ENCODE measurements at regions not wholly inside any gene's neighbourhood (a gene's known extent, or its start where the extent isn't known, plus 50 kb on each side); places are given as distances from the start of the nearest gene placed in this dataset.

- WGBS (ENCODE audit: insufficient coverage): no CpG with 5 or more reads among the region's 1 CpG
- no peaks in the 10 kb centered on the region for H3K27me3 ChIP-seq (ENCODE audit: control insufficient read depth in 2 of 2, insufficient read depth in 2 of 2, low read length in 2 of 2)
- H3K9me3 ChIP-seq (replicated peaks in 1 of 2; ENCODE audit: control insufficient read depth in 1 of 2, insufficient read depth in 1 of 2, low read length in 2 of 2): peaks cover 14 to 36% of the 10 kb centered on the region in 2 donors
- Mint-ChIP-seq H3K36me3 (no peaks in the 10 kb centered on the region), H3K4me1 (no peaks in the 10 kb centered on the region), H3K27ac (no peak overlapping the region), H3K4me3 (no peak overlapping the region), H3K27me3 (ENCODE audit: low read depth in 3 of 3) (peaks cover 0 to 5% (median 0%) of the 10 kb centered on the region in 3 donors), H3K9me3 (peaks cover 3 to 8% (median 5%) of the 10 kb centered on the region in 7 donors)
- no peak overlapping the region for H3K9ac ChIP-seq (ENCODE audit: insufficient read depth, low read length, poor library complexity, severe bottlenecking)
- H3K4me1 ChIP-seq (ENCODE audit: control insufficient read depth in 1 of 2, insufficient read depth in 2 of 2, low read length in 2 of 2): no peaks in the 10 kb centered on the region
- intact Hi-C loops (cut with micrococcal nuclease): no loop called here
- no peak overlapping the region for H3K27ac ChIP-seq (ENCODE audit: low read depth in 1 of 2, low read length in 2 of 2)
- TF ChIP-seq CTCF (IDR thresholded peaks at IDR 0.05): no peak
- DNase-seq: no peak
- H3K4me3 ChIP-seq (replicated peaks in 1 of 3; ENCODE audit: low read depth in 2 of 3, low read length in 3 of 3): no peak overlapping the region
- no peak overlapping the region for H3K4me2 ChIP-seq (replicated peaks; ENCODE audit: extremely low read depth, low read length, poor library complexity, severe bottlenecking)
- H3K36me3 ChIP-seq (replicated peaks in 1 of 2; ENCODE audit: control insufficient read depth in 1 of 2, insufficient read depth in 2 of 2, low read length in 2 of 2): no peaks in the 10 kb centered on the region
- H4K20me1 ChIP-seq (ENCODE audit: insufficient read depth, low read length): no peaks in the 10 kb centered on the region
- no peaks in the 10 kb centered on the region for H3K79me2 ChIP-seq (ENCODE audit: insufficient read depth, low read length)
- H2AFZ ChIP-seq (ENCODE audit: insufficient read depth, low read depth, low read length, poor library complexity, severe bottlenecking): no peak overlapping the region
Measured at GRCh38 chr15:19984101-19984500, 557.5 kb downstream of the GOLGA6L6 start.

- Mint-ChIP-seq H3K36me3 (no peaks in the 10 kb centered on the region), H3K4me3 (no peak overlapping the region), H3K27ac (no peak overlapping the region), H3K9me3 (peaks cover 0 to 23% (median 5%) of the 10 kb centered on the region in 7 donors), H3K4me1 (no peaks in the 10 kb centered on the region), H3K27me3 (ENCODE audit: low read depth in 3 of 3) (no peaks in the 10 kb centered on the region)
- Histone ChIP-seq H4K20me1 (ENCODE audit: insufficient read depth, low read length) (no peaks in the 10 kb centered on the region), H2AFZ (ENCODE audit: insufficient read depth, low read depth, low read length, poor library complexity, severe bottlenecking) (no peak overlapping the region), H3K27me3 (ENCODE audit: control insufficient read depth in 2 of 2, insufficient read depth in 2 of 2, low read length in 2 of 2) (no peaks in the 10 kb centered on the region), H3K9me3 (replicated peaks in 1 of 2; ENCODE audit: control insufficient read depth in 1 of 2, insufficient read depth in 1 of 2, low read length in 2 of 2) (peaks cover 14 to 18% of the 10 kb centered on the region in 2 donors), H3K9ac (ENCODE audit: insufficient read depth, low read length, poor library complexity, severe bottlenecking) (no peak overlapping the region), H3K36me3 (replicated peaks in 1 of 2; ENCODE audit: control insufficient read depth in 1 of 2, insufficient read depth in 2 of 2, low read length in 2 of 2) (no peaks in the 10 kb centered on the region), H3K4me1 (ENCODE audit: control insufficient read depth in 1 of 2, insufficient read depth in 2 of 2, low read length in 2 of 2) (no peaks in the 10 kb centered on the region), H3K79me2 (ENCODE audit: insufficient read depth, low read length) (no peaks in the 10 kb centered on the region), H3K27ac (ENCODE audit: low read depth in 1 of 2, low read length in 2 of 2) (no peak overlapping the region), H3K4me2 (replicated peaks; ENCODE audit: extremely low read depth, low read length, poor library complexity, severe bottlenecking) (no peak overlapping the region), H3K4me3 (replicated peaks in 1 of 3; ENCODE audit: low read depth in 2 of 3, low read length in 3 of 3) (no peak overlapping the region)
- no peak for DNase-seq
- no CpG with 5 or more reads among the region's 2 CpGs for WGBS (ENCODE audit: insufficient coverage)
- intact Hi-C loops (cut with micrococcal nuclease): no loop called here
- no peak for TF ChIP-seq CTCF (IDR thresholded peaks at IDR 0.05)
Measured at GRCh38 chr15:19974998-19975397, 566.6 kb downstream of the GOLGA6L6 start.

All from CD14-positive monocyte (primary cell).